D721Med (cell line): ENCODE measurements at regions not wholly inside any gene's neighbourhood (a gene's known extent, or its start where the extent isn't known, plus 50 kb on each side); places are given as distances from the start of the nearest gene placed in this dataset.

Source experiments
- DNase-seq: peaks from one replicate; pipeline ENCODE4 v3.0.0; 2011; ENCODE audit warnings: low spot score; ENCODE audit not compliant: insufficient read length
- FAIRE-seq: peaks from 2 replicates; lab custom pipeline; 2011; peaks lifted over from hg19 to GRCh38; lab: Jason Lieb, UNC
- TF ChIP-seq, protein P1 (sequence below): IDR thresholded peaks from 2 replicates; pipeline ENCODE4 v1.5.1; 2012; ENCODE audit warnings: mild to moderate bottlenecking, control low read depth; ENCODE audit not compliant: insufficient read depth; ENCODE audit errors: missing control alignments

DNA sequence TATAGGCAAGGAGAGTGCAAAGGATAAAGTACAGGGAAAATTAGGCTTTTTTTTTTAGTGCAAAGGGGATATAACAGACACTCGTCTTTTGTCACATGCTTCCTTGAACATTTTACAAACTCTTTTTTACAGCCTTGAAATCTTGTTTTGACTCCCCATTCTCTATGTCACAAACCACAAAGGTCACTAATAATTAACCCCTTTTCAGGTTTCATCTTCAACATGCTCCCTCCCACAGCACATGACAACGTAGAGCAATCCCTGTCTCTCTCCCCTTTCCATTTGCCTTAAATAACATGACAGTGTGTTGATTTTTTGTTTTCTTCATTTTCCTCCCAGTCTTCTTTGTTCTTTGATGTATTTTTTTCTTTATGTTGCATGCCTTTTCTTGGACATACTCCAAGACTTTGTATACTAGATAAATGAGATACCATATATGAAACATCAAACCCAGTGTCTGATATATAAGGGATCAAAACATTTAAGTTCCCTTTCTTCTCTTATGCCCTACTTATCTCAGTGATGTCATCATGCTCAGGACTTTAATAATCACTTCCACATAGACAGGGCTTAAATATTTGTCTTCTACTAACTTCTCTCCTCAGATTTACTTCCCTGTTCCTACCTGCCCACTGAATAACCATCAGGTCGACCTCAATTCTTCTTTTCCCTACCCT, 378.7 kb upstream of the HSF2 start:
- FAIRE-seq (no peak), DNase-seq (no peak)

DNA sequence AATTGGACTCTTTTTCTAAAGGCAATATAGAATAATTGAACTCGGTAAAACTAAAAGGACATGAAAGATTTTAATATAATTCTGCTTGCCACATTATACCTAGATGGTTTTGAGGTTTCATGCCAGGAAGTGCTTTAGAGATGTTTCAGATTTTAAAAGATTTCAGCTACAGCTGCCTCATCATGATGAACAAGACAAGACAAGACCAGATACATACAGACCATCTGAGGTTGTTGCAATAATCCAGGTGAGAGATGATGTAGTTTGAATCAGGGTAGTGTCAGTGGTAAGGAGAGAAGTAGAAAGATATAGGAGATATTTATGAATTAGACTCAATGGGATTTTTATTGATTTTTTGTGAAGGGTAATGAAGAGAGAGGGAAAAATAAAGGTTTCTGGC, 374.3 kb upstream of the HSF2 start:
- TF ChIP-seq, protein P1, sequence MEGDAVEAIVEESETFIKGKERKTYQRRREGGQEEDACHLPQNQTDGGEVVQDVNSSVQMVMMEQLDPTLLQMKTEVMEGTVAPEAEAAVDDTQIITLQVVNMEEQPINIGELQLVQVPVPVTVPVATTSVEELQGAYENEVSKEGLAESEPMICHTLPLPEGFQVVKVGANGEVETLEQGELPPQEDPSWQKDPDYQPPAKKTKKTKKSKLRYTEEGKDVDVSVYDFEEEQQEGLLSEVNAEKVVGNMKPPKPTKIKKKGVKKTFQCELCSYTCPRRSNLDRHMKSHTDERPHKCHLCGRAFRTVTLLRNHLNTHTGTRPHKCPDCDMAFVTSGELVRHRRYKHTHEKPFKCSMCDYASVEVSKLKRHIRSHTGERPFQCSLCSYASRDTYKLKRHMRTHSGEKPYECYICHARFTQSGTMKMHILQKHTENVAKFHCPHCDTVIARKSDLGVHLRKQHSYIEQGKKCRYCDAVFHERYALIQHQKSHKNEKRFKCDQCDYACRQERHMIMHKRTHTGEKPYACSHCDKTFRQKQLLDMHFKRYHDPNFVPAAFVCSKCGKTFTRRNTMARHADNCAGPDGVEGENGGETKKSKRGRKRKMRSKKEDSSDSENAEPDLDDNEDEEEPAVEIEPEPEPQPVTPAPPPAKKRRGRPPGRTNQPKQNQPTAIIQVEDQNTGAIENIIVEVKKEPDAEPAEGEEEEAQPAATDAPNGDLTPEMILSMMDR = no peak
- DNase-seq (no peak), FAIRE-seq (no peak)

More for the DNA sequence above, 378.7 kb upstream of the HSF2 start:
- TF ChIP-seq, protein P1 = no peak

DNA sequence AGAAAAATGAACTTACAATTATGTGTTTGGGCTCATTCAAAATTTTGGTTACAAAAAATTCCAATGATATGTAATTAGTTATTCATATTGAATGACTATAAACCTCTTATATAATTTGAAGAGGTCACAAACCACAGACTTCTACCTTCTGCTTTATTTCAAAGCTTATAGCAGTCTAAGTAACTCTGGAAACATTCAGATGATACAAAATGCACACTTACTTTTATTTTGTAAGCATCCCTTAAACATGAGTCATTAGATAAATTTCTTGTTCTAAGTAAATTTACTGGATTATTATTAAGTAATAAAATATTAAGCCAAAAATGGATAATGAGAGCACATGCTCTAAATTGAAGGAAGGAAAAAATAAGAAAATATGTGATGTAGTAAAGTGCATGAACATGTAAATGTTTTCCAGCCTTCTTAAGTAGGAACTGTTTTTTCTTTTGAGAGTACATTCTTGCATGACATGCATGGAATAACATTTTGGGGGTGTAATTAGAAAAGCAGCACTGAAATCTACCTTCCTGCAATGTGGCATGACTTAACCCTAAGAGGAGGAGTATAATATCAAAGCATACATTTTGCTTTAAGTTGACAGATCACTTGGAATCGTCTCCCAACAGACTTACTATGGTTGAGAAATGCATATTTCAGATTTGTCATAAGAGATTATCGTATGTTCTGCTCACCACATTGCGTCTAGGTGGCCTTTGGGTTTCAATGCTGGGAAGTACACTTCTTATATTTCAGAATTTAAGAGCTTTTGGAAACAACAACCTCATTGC, 372.7 kb upstream of the HSF2 start:
- DNase-seq (no peak), FAIRE-seq (no peak)
- TF ChIP-seq, protein P1 = no peak

DNA sequence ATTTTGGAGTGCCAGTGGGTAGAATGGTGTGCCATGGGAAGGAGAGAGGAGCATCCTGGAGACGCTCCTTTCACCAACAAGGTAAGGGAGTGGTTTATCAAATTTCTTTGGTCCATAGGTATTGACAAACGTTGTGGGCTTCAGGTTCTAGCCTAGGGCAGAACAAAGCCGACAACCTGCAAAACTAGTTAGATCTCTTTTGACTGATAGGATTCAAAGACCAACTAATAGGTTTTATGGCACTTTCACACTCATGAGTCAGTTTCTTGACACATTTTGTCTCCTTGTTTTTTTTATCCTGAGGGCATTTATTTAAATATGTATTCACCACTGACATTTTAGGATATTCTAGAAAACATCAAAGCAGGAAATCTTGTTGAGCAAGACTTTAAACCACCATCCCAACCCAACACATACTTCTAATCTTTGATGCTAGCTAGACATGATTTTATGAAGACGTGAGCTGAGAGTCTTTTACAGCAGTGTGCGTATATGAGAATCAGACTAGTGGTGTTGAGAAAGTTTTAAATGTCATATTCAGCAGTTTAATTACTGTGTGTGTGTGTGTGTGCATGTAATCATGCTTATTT, 370.4 kb upstream of the HSF2 start:
- DNase-seq = no peak

DNA sequence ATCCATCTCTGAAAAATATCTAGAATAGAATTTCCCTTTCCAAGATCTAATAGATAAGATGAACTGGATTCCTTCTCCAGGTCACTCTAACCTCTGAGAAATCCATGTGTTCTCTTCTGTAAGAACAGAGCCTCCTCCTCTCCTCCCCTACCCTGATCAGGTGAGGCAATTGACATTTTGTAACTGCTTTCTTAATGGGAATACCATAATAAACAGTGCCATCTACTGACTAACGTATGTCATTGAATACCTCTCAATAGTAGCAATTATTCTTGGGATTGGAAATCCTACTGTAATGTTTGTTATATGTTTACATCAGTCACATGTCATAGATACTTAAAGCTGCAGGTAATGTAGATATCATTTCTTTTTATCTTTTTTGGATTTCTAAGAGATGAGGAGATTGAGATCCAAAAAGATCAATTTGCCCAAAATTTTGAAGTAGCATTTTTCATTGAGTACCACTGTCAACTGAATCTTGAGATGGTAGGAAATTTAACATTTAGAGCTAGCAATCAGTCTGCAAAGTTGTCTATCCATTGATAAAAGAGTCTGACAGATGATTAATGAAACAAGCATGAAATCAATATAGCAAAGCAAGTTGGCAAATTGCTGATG, 365.8 kb upstream of the HSF2 start:
- DNase-seq (no peak), FAIRE-seq (peak; percentile 93)
- TF ChIP-seq, protein P1 = peak; percentile 67

More for the DNA sequence above, 370.4 kb upstream of the HSF2 start:
- TF ChIP-seq, protein P1 = no peak
- no peak for FAIRE-seq

DNA sequence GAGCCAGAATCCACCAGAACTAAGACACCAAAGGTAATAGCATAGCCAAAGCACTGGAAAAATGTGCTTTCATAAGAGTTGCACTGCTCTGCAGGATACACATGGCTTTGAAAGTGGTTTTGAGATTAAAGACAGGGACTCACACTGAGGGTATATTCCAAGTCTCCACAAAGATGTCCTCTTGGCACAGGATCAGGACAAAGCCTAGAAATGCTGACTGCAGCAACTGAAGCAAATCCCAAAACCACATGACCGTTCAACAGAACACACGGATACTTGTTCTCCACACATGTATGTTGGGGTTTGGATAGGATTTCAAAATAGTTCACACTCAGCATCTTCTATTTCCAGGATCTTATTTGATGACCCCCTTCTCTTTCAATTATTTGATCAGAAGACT, 364.3 kb upstream of the HSF2 start:
- TF ChIP-seq, protein P1 = no peak
- FAIRE-seq (peak; percentile 46), DNase-seq (no peak)
